Activated CD8-positive, alpha-beta T cell treated with anti-CD3 and anti-CD28 coated beads for 36 hours (primary cell): ENCODE measurements at regions not wholly inside any gene's neighbourhood (a gene's known extent, or its start where the extent isn't known, plus 50 kb on each side); places are given as distances from the start of the nearest gene placed in this dataset.

Experiments
- ATAC-seq: fragments of 200-7000 bp; cut with Tn5 transposase; one replicate; pipeline ENCODE4 v1.10.0; 2021; ENCODE audit warnings: mild to moderate bottlenecking, moderate library complexity
- CTCF ChIA-PET: fragments of 350-600 bp; sonication (Branson Sonifier 250); formaldehyde crosslinking; loops from one replicate; lab custom pipeline; 2021; ENCODE audit warnings: antibody characterized with exemption; lab: Charles Lee
- POLR2A ChIA-PET: fragments of 350-600 bp; sonication (Branson Sonifier 250); formaldehyde crosslinking; loops from one replicate; lab custom pipeline; 2021; ENCODE audit warnings: antibody characterized with exemption; lab: Charles Lee
- DNase-seq: peaks from one replicate; pipeline ENCODE4 v3.0.0-alpha.2; 2020
- H3K27ac Mint-ChIP-seq: one replicate; pipeline ENCODE4 v1.8.0; 2021; ENCODE audit warnings: mild to moderate bottlenecking, mixed read lengths
- H3K27me3 Mint-ChIP-seq: one replicate; pipeline ENCODE4 v1.8.0; 2021; ENCODE audit warnings: mixed read lengths
- H3K36me3 Mint-ChIP-seq: one replicate; pipeline ENCODE4 v1.8.0; 2021; ENCODE audit warnings: low read depth, mixed read lengths
- H3K4me1 Mint-ChIP-seq: one replicate; pipeline ENCODE4 v1.8.0; 2021; ENCODE audit warnings: low read depth, mixed read lengths
- H3K4me3 Mint-ChIP-seq: one replicate; pipeline ENCODE4 v1.8.0; 2021; ENCODE audit warnings: mild to moderate bottlenecking, moderate library complexity, mixed read lengths
- H3K9me3 Mint-ChIP-seq: one replicate; pipeline ENCODE4 v1.8.0; 2021; ENCODE audit warnings: mixed read lengths
- intact Hi-C: fragments of 100-400 bp; cut with micrococcal nuclease; formaldehyde crosslinking; loops from one replicate; pipeline ENCODE4 v1.10.0; 2022
- TF ChIP-seq, protein P1 (sequence below): fragments of 200-600 bp; IDR thresholded peaks from one replicate; pipeline ENCODE4 v1.8.0; 2022; ENCODE audit warnings: antibody characterized with exemption, mild to moderate bottlenecking

DNA sequence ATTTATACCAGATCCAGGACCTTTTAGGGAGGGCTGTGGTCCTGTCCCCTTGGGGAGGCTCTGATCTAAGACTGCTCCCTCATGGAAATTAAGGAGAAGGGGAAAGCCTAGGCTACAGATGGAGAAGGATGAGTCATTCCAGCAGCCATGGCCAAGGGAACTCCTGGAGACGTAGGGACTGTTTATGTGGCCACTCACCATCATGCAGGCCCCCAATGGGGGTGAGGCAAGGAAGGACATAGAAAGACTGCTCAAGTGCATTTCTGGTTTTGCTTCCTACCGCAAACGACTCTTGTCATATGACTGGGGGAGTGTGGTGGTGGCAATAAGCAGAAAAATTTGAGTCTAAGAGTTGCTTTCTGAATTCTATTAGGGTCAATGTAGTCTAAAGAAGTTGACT, 54.0 kb upstream of the CYP1B1 start:
- Mint-ChIP-seq H3K4me1 (no peaks in the 10 kb centered on the region), H3K27me3 (no peaks in the 10 kb centered on the region), H3K4me3 (no peak overlapping the region), H3K27ac (no peak overlapping the region), H3K9me3 (peaks cover 19% of the 10 kb centered on the region), H3K36me3 (peaks cover 2% of the 10 kb centered on the region)
- no peak for DNase-seq
- TF ChIP-seq, protein P1, sequence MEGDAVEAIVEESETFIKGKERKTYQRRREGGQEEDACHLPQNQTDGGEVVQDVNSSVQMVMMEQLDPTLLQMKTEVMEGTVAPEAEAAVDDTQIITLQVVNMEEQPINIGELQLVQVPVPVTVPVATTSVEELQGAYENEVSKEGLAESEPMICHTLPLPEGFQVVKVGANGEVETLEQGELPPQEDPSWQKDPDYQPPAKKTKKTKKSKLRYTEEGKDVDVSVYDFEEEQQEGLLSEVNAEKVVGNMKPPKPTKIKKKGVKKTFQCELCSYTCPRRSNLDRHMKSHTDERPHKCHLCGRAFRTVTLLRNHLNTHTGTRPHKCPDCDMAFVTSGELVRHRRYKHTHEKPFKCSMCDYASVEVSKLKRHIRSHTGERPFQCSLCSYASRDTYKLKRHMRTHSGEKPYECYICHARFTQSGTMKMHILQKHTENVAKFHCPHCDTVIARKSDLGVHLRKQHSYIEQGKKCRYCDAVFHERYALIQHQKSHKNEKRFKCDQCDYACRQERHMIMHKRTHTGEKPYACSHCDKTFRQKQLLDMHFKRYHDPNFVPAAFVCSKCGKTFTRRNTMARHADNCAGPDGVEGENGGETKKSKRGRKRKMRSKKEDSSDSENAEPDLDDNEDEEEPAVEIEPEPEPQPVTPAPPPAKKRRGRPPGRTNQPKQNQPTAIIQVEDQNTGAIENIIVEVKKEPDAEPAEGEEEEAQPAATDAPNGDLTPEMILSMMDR, result no peak
- no peak for ATAC-seq
- POLR2A ChIA-PET, result no interaction called here
- intact Hi-C loops, result no loop called here
- CTCF ChIA-PET, result no interaction called here

- intact Hi-C loops, result no loop called here
- H3K9me3 Mint-ChIP-seq, result peaks cover 19% of the 10 kb centered on the region
- no peaks in the 10 kb centered on the region for H3K27me3 Mint-ChIP-seq
- H3K4me1 Mint-ChIP-seq, result no peaks in the 10 kb centered on the region
- CTCF ChIA-PET, result no interaction called here
- no peak overlapping the region for H3K27ac Mint-ChIP-seq
- ATAC-seq (no peak), DNase-seq (no peak)
- H3K4me3 Mint-ChIP-seq, result no peak overlapping the region
- POLR2A ChIA-PET, result no interaction called here
- peaks cover 2% of the 10 kb centered on the region for H3K36me3 Mint-ChIP-seq
- TF ChIP-seq, protein P1, result no peak
These were observed 53.5 kb upstream of the CYP1B1 start for GRCh38 chr2:38129481-38129880.

DNA sequence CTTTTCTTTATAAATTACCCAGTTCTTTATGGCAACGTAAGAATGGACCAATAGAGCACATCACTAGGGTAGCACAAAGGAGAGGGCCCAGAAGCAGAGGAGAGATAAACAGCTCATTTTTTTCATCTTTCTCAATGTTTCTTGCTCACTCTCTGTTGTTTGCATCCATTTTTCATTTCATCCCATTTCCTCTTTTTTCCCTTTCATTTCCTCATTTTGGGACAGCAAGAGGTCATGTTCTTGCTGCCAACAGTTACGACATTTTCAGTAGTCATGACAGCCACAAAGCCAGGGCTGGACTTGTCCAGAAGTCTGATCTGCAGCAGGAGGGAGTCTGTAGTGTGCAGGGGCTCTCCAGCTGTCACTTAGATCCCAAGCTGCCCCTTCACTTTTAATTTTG, 52.7 kb upstream of the CYP1B1 start:
- ATAC-seq (no peak), DNase-seq (no peak)
- TF ChIP-seq, protein P1, result no peak
- H3K9me3 Mint-ChIP-seq, result peaks cover 19% of the 10 kb centered on the region
- ChIA-PET POLR2A (no interaction called here), CTCF (interaction anchor here (1.1 to 1.5 kb wide), 2 partner anchors 13 to 15 kb away, joined by 3 to 4 read pairs; no protein-coding TSS in a partner anchor)
- no peaks in the 10 kb centered on the region for H3K27me3 Mint-ChIP-seq
- no peak overlapping the region for H3K4me3 Mint-ChIP-seq
- no peaks in the 10 kb centered on the region for H3K4me1 Mint-ChIP-seq
- peaks cover 2% of the 10 kb centered on the region for H3K36me3 Mint-ChIP-seq
- intact Hi-C loops, result no loop called here
- H3K27ac Mint-ChIP-seq, result no peak overlapping the region

- ATAC-seq, result no peak
These were observed 51.3 kb upstream of the CYP1B1 start for GRCh38 chr2:38127277-38127676.

DNA sequence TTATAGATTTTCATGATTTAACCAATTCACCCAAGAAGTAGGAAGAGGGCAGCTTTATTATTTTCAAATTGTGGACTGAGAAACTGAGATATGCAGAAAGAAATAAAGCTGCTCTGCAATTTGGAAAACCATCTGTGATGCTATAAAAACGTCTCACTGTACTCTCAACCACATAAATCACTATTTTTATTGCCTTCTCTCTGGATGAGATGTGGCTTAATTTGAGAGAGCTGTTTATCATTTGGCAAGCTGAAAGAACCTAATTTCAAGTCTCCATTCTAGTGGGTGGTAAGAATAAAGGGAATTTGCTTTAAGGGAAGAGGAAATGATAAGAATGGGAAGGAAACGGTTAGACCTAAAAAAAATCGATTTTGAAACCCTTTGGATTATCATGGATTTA, 49.9 kb upstream of the CYP1B1 start:
- H3K4me1 Mint-ChIP-seq, result no peaks in the 10 kb centered on the region
- ChIA-PET POLR2A (no interaction called here), CTCF (interaction anchor here (0.9 kb wide), 1 partner anchor 10 kb away, joined by 4 read pairs; no protein-coding TSS in a partner anchor)
- H3K36me3 Mint-ChIP-seq, result peaks cover 2% of the 10 kb centered on the region
- no peak overlapping the region for H3K27ac Mint-ChIP-seq
- intact Hi-C loops, result no loop called here
- DNase-seq (no peak), ATAC-seq (no peak)
- H3K9me3 Mint-ChIP-seq, result peaks cover 19% of the 10 kb centered on the region
- H3K4me3 Mint-ChIP-seq, result no peak overlapping the region
- TF ChIP-seq, protein P1, result no peak
- H3K27me3 Mint-ChIP-seq, result peaks cover 1% of the 10 kb centered on the region

More at GRCh38 chr2:38127277-38127676, 51.3 kb upstream of the CYP1B1 start:
- TF ChIP-seq, protein P1, result no peak
- H3K9me3 Mint-ChIP-seq, result peaks cover 19% of the 10 kb centered on the region
- peaks cover 2% of the 10 kb centered on the region for H3K36me3 Mint-ChIP-seq
- no peaks in the 10 kb centered on the region for H3K4me1 Mint-ChIP-seq
- DNase-seq, result no peak
- H3K27ac Mint-ChIP-seq, result no peak overlapping the region
- ChIA-PET POLR2A (no interaction called here), CTCF (interaction anchor here (1.1 to 1.5 kb wide), 2 partner anchors 11 to 13 kb away, joined by 3 to 4 read pairs; no protein-coding TSS in a partner anchor)
- no peaks in the 10 kb centered on the region for H3K27me3 Mint-ChIP-seq
- intact Hi-C loops, result no loop called here
- H3K4me3 Mint-ChIP-seq, result no peak overlapping the region
